GM12873 (cell line): ENCODE measurements at regions not wholly inside any gene's neighbourhood (a gene's known extent, or its start where the extent isn't known, plus 50 kb on each side); places are given as distances from the start of the nearest gene placed in this dataset.

Experiments used
- TF ChIP-seq, protein P1 (sequence below): IDR thresholded peaks from 2 replicates; pipeline ENCODE4 v1.5.1; 2012; ENCODE audit warnings: low read depth, mild to moderate bottlenecking, moderate library complexity, low read length, control low read depth; ENCODE audit not compliant: insufficient read depth; ENCODE audit errors: missing control alignments

DNA sequence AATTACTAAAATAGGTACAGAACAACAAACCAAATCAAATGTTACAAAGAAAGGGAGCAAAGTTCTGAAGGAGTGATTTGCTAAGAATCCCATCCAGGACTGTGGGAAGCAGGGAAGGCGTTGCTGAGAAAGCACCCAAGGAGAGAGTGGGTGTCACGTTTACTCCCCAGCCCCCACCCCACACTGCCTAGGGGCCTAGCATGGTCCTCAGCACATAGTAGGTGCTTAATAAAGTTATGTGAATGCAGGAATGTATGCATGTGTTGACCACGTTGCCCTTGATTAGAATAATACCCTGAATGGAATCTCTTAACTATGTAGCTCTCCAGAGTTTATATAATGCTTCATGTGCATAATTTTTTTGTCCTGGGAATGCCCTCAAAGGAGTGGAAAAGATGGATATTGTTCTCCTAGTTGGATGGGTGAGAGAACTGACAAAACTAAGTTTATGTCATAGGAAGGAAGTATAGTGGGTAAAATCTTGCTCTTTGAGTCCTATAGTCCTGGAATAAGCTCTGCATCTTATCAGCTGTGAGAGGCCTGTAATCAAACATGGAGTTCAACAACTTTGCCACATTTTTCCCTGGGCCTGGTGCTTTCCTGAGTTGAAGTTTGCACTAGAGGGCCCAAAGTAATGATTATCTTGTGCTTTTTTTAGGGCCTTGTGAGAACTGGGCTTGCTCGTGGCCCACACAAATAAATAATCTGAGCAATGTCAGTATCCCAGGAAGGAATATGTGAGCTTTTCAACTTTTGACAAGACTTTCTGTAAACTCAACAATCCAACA, 53.8 kb upstream of the LMO2 start:
- TF ChIP-seq, protein P1, sequence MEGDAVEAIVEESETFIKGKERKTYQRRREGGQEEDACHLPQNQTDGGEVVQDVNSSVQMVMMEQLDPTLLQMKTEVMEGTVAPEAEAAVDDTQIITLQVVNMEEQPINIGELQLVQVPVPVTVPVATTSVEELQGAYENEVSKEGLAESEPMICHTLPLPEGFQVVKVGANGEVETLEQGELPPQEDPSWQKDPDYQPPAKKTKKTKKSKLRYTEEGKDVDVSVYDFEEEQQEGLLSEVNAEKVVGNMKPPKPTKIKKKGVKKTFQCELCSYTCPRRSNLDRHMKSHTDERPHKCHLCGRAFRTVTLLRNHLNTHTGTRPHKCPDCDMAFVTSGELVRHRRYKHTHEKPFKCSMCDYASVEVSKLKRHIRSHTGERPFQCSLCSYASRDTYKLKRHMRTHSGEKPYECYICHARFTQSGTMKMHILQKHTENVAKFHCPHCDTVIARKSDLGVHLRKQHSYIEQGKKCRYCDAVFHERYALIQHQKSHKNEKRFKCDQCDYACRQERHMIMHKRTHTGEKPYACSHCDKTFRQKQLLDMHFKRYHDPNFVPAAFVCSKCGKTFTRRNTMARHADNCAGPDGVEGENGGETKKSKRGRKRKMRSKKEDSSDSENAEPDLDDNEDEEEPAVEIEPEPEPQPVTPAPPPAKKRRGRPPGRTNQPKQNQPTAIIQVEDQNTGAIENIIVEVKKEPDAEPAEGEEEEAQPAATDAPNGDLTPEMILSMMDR = no peak

DNA sequence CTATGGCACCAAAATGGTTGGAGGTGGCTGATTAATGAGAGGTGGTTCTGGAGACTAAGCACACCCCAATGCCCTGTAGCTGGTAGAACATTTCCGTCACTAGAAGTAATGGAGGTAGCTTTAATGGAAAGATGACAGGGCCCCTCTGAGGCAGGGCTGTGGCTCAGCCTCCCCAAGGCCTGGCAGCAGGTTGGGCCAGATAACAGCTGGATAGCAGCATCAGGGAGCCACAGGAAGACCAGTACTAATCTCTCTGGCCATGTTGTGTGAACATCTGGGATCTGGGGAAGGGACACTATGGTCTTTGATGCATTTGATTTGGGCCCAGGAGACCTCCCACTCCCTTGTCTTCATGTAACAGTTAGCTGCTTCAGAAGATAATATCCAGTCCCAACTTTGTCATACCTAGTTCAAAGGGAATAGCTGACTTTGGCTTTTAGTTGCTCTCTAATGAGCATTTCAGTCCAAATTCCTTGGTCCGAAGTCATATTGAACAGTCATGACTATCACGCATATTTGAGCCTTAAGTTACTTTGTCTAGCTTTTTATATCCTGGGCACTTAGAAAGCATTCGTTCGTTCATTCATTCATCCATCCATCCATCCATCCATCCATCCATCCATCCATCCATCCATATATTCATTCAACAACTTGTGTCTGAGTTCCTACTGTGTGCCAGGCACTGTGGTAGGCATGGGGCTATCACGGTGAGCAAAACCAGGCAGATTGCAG, 53.0 kb upstream of the LMO2 start:
- TF ChIP-seq, protein P1 = no peak

DNA sequence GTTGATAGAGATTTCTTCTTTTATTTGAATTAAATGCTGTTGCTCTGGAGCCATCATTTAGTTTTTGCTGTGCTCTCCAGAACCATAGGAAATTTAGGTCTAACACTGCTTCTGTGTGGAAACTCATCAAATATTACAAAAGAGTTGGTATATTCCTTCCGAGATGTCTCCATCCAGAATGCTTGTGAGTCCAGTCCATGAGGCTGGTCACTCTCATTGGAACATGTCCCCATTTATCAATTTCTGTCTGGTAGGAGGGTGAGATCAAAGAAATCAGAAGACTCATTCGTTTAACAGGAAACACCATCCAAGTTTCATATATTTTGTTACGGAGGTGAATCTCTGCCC, 52.4 kb upstream of the LMO2 start:
- TF ChIP-seq, protein P1 = no peak

DNA sequence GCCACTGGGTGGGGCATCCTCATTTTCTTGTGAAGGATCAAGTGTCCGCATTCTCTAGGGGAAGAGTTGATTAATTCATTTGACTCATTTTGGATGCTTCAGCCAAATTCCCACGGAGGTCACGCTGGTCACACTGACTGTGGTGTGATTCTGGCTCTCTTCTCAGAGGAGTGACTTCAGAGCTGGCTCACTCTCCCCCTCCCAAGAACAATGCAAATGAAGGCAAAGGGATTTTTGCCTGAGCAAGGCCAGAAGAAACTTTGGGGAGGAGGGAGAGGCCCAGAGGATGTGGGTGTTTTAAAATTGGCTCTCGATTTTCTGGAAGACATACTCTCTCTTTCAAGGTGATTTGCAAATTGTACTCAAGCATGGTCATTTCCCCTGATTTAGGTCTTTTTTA, 51.1 kb upstream of the LMO2 start:
- TF ChIP-seq, protein P1 = no peak

DNA sequence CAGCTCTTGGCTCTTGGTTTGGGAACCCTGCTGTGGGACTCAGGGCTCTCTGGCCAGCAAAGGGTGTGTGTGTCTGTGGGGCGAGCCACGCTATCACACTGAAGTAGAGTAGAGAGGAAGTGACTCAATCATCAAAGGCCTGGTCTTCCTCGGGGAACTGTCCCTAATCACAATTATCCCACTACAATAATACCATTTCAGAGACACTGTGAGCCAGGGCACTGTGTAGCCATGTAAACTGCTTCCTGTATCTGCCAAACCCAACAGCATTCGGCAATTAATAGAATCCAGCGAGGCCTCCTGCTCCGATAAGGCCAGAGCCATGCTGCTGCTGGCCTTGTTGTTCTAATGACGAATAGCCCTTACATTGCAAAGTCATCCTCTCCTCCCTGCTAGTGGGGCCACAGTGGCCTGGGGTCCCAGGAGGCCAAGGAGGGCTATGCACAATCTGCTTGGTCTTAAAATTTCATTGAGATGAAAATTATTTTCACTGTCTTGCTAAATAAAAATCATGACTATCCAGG, 49.8 kb upstream of the LMO2 start:
- TF ChIP-seq, protein P1 = no peak
